A204.1 (cell line): ENCODE measurements at regions not wholly inside any gene's neighbourhood (a gene's known extent, or its start where the extent isn't known, plus 50 kb on each side); places are given as distances from the start of the nearest gene placed in this dataset.
"Not testable (repeated sequence)": the region's sequence is repeated elsewhere in the genome, so short reads cannot be mapped to it uniquely, and the experiment has no call there.

Source experiments
- FAIRE-seq: peaks from 2 replicates; lab custom pipeline; 2012; peaks lifted over from hg19 to GRCh38; lab: Jason Lieb, UNC

GRCh38 chrX:45982958-45983727 lies 562.1 kb downstream of the ZNF674 start:
- not testable (repeated sequence) for FAIRE-seq

GRCh38 chrX:45980726-45981125 lies 564.5 kb downstream of the ZNF674 start:
- FAIRE-seq, result no peak

DNA sequence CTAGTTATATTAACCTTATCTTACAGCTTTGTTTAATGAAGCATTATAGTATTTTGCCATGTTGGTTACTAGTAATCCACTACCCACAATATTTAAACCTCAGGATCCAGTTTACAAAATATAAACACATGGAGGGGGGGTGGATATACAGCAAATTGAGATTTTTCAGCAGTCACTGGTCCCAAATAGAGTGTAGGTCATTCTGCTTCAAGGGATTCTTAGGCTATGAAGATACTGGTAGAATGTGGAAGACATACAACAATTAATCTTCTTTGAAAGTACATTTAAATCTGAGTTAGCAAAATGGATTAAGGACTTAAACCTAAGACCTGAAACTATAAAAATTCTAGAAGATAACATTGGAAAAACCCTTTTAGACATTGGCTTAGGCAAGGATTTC lies 569.6 kb downstream of the ZNF674 start:
- no peak for FAIRE-seq

GRCh38 chrX:45972636-45973035 lies 572.6 kb downstream of the ZNF674 start:
- FAIRE-seq, result no peak

- FAIRE-seq, result no peak
Measured at GRCh38 chrX:45959567-45959966, 585.7 kb downstream of the ZNF674 start.

- no peak for FAIRE-seq
Measured at GRCh38 chrX:45956191-45956870, 588.9 kb downstream of the ZNF674 start.

DNA sequence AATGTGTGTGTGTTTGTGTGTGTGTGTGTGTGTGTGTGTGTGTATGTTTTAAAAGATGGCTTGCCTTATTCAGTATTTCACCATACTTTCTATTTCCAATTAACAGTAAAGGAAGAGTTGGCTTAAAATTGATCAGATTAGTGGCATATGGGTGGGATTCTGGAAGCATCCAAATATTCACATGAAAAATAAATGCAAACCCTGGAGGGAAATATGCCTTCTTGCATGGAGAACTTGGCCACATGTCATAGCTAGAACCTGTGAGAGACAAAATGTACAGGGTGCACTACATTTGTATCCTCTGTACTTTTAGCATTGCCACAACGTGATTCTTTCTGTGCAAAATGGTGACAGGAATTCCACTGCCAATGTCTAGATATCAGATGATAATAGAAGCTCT lies 589.6 kb downstream of the ZNF674 start:
- FAIRE-seq, result no peak

DNA sequence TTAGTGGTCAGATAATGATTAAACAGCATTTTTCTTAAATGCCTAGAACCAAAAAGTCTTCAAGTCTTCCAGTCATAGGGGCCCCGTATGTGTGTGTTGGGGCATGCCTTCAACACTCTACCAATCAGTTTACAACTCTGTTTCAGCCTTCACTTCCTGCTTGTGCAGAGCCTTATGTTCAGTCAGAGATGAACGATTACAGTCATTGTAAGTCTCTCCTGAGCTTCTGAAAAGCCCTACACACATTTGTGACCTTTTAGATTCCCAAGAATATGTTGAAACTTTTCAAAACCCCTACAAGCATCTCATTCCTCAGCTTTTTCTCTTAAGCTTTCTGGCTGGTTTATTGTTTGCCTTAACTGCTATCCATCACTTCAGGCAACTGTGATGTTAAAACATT lies 591.2 kb downstream of the ZNF674 start:
- no peak for FAIRE-seq

- FAIRE-seq, result no peak
Measured at GRCh38 chrX:45952030-45952429, 593.2 kb downstream of the ZNF674 start.

- FAIRE-seq, result no peak
Measured at GRCh38 chrX:45935408-45935807, 609.8 kb downstream of the ZNF674 start.

DNA sequence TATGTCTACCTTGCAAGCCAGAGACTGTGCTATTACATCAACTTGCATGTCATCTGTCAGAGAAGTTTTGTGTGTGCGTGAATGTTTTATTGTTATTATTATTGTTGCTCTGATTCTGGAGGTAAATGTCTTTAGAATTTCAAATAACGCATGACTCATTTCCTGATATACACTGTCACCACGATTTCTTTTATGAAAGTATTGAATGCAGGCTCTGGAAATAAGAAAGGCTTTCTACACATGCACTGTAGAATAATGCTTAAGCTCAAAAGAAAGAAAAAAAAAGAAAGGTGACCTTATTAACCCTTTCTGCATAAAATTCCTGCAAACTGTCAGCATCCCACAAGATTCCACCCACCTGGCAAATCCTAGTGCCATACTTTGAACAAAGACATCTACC lies 632.9 kb downstream of the ZNF674 start:
- no peak for FAIRE-seq

DNA sequence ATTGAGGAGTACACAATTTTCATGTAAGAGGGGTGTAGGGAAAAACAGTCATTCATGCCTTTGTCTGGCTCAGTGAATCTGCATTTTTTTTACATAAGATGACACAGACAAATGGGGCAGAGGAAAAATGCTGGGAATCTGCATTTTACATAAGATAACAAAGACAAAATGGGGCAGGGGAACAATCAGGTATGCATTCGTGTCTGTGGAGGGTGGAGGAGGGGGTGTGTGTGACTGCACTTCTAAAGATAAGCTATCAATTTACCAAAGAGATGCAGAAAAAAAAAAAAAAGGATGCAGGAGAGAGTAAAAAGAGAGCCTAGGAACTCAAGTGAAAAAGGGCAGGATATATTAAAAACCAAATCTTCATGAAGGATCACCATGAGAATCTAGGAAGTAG lies 637.4 kb downstream of the ZNF674 start:
- FAIRE-seq, result no peak

DNA sequence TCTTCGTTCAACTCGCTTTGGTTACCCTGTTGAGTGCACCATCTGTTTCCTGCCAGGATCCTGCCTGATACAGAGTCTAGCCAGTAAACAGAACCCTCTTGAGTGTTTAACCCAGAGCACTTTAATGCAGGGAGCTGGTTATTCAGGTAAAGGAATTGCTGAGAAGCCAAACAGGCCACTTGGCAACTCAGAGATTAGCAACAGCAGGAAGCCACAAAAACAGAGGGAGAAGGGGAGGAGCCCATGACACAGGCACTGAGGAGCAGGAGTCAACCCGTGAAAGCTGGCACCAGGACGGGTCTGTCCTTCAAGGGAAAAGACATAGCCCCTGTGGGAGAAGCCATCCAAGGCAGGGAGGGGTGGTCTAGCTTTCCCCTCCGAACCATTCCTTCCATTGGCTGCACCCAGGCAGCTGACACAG lies 641.4 kb downstream of the ZNF674 start:
- no peak for FAIRE-seq

- FAIRE-seq, result no peak
Measured at GRCh38 chrX:45900766-45901615, 644.2 kb downstream of the ZNF674 start.

DNA sequence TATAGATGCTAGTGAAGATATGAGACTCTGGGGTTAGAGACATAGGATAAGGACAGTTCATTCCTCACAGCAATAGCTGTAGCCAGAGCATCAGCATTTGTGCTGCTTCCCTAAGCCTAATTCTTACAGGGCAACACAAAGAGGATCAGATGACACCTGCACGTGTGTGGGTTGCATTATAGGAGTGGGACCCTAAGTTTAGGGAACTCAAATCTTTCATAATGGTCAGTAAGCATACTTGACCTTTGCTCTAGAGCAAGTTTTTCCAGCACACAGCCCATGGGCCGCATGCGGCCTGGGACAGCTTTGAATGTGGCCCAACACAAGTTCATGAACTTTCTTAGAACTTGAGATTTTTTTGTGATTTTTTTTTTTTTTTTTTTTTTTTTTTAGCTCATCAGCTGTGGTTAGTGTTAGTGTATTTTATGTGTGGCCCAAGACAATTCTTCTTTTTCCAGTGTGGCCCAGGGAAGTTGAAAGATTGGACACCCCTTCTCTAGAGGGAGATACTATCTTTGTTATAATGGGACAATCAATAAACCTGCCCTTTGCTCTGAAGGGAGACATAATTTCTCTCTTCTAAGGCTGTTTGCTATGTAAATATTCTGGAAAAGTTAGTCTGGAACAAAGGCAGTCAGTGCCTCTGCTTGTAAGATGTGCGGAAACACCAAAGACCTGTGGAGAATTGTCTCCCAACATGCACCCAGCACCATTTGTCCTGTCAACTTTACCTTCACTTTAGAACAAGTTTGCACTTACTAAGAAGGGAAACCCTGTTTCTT lies 650.2 kb downstream of the ZNF674 start:
- no peak for FAIRE-seq

- FAIRE-seq, result no peak
Measured at GRCh38 chrX:45889471-45889870, 655.8 kb downstream of the ZNF674 start.

DNA sequence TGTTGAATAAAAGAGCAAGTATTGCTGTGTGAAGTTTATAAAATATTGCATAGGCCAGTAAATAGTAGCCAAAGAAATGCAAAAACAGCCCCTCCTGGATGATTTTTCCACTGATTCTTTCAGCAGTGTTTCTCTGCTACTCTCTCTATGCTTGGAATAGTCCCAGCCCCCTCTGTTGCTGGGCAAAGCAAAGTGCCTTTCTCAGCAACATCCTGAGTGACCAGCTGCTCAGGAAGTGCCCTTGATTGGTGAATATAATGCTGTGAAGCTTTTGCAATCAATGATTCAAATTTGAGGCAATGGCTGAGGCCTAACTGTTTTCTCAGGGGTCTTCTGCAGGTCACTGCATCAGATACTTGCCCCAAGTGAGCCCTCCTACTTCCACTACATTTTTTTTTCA lies 656.7 kb downstream of the ZNF674 start:
- no peak for FAIRE-seq

DNA sequence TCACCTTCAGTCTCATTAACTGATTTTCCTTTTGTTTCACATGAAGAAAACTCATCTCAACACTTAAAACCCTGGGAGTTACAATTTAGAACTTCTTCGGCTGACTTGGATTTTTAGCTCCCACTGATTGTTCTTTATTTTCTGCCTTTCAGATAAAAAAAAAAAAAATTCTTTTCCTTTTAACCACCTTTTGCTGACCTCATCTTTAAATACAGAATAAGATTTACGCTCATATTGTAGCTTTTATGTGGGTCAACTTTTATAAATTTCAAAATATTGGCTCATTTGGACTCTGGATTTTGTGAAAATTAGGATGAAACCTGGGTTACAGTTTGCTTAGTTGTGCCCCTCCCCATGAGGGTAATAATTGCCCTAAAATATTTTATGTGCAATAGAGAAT lies 659.3 kb downstream of the ZNF674 start:
- FAIRE-seq, result no peak

- no peak for FAIRE-seq
Measured at GRCh38 chrX:45879512-45879911, 665.7 kb downstream of the ZNF674 start.

- FAIRE-seq, result no peak
Measured at GRCh38 chrX:45876206-45876605, 669.0 kb downstream of the ZNF674 start.

DNA sequence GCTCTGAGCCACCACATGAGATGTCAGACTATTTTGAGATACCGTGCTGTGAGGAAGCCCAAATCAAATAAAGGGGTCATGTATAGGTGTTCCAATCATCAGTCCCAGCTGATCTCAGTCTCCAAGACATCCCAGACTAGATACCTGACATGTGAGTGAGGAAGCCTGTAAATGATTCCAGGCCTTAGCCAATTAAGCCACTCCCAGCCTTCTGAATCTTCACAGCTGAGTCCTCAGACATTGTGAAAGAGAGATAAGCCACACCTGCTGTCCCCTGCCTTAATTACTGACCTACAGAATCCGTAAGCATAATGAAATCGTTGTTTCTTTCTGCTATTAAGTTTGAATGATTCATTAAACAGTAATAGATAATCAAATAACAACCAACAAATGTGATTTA lies 671.4 kb downstream of the ZNF674 start:
- no peak for FAIRE-seq

GRCh38 chrX:45872480-45872879 lies 671.8 kb upstream of the DIPK2B start:
- FAIRE-seq, result no peak
